ENCODE measurements at regions not wholly inside any gene's neighbourhood (a gene's known extent, or its start where the extent isn't known, plus 50 kb on each side); places are given as distances from the start of the nearest gene placed in this dataset.

- peaks cover 12% of the 10 kb centered on the region for H3K9me3 Mint-ChIP-seq (ENCODE audit: unreplicated experiment)
- H3K4me3 Mint-ChIP-seq (ENCODE audit: unreplicated experiment) = no peak overlapping the region
- TF ChIP-seq CTCF (IDR thresholded peaks at IDR 0.05; ENCODE audit: unreplicated experiment) = no peak
- H3K27me3 Mint-ChIP-seq (ENCODE audit: insufficient read depth, unreplicated experiment) = no peaks in the 10 kb centered on the region
- DNase-seq (ENCODE audit: unreplicated experiment) = no peak
- no TSS peak for BruUV-seq (replicated peaks)
- POLR2A ChIA-PET = interaction anchor here (1.6 kb wide), 1 partner anchor 12 kb away, joined by 6 read pairs; no protein-coding TSS in a partner anchor
- intact Hi-C loops (cut with micrococcal nuclease) = no loop called here
- CTCF ChIA-PET = interaction anchor here (1.0 kb wide), 1 partner anchor 131 kb away, joined by 3 read pairs; no protein-coding TSS in a partner anchor
- H3K4me1 Mint-ChIP-seq (ENCODE audit: insufficient read depth, unreplicated experiment) = peaks cover 8% of the 10 kb centered on the region
- H3K27ac Mint-ChIP-seq (ENCODE audit: low read depth, unreplicated experiment) = no peak overlapping the region
- H3K36me3 Mint-ChIP-seq (ENCODE audit: insufficient read depth, unreplicated experiment) = peaks cover 4% of the 10 kb centered on the region
These were observed 71.5 kb upstream of the GPC1 start for GRCh38 chr2:240363746-240364581.

- intact Hi-C loops (cut with micrococcal nuclease) = no loop called here
- peaks cover 14% of the 10 kb centered on the region for H3K4me1 Mint-ChIP-seq (ENCODE audit: insufficient read depth, unreplicated experiment)
- no peaks in the 10 kb centered on the region for H3K27me3 Mint-ChIP-seq (ENCODE audit: insufficient read depth, unreplicated experiment)
- POLR2A ChIA-PET = interaction anchor here (0.5 to 1.6 kb wide), 2 partner anchors 12 to 109 kb away, joined by 3 to 6 read pairs; no protein-coding TSS in a partner anchor
- no peak overlapping the region for H3K4me3 Mint-ChIP-seq (ENCODE audit: unreplicated experiment)
- CTCF ChIA-PET = no interaction called here
- no peak for TF ChIP-seq CTCF (IDR thresholded peaks at IDR 0.05; ENCODE audit: unreplicated experiment)
- H3K27ac Mint-ChIP-seq (ENCODE audit: low read depth, unreplicated experiment) = no peak overlapping the region
- H3K36me3 Mint-ChIP-seq (ENCODE audit: insufficient read depth, unreplicated experiment) = peaks cover 4% of the 10 kb centered on the region
- no TSS peak for BruUV-seq (replicated peaks)
- DNase-seq (ENCODE audit: unreplicated experiment) = no peak
- H3K9me3 Mint-ChIP-seq (ENCODE audit: unreplicated experiment) = peaks cover 12% of the 10 kb centered on the region
These were observed 70.9 kb upstream of the GPC1 start for GRCh38 chr2:240364582-240364960.

GRCh38 chr2:240364961-240365775 is 70.3 kb upstream of the GPC1 start:
- POLR2A ChIA-PET = interaction anchor here (0.5 to 1.6 kb wide), 2 partner anchors 11 to 110 kb away, joined by 3 to 6 read pairs; no protein-coding TSS in a partner anchor
- intact Hi-C loops (cut with micrococcal nuclease) = no loop called here

More at GRCh38 chr2:240364961-240365775, 70.3 kb upstream of the GPC1 start:
- H3K9me3 Mint-ChIP-seq (ENCODE audit: unreplicated experiment) = peaks cover 12% of the 10 kb centered on the region
- DNase-seq (ENCODE audit: unreplicated experiment) = no peak
- CTCF ChIA-PET = no interaction called here
- TF ChIP-seq CTCF (IDR thresholded peaks at IDR 0.05; ENCODE audit: unreplicated experiment) = no peak
- H3K27ac Mint-ChIP-seq (ENCODE audit: low read depth, unreplicated experiment) = no peak overlapping the region
- H3K27me3 Mint-ChIP-seq (ENCODE audit: insufficient read depth, unreplicated experiment) = no peaks in the 10 kb centered on the region
- peaks cover 4% of the 10 kb centered on the region for H3K36me3 Mint-ChIP-seq (ENCODE audit: insufficient read depth, unreplicated experiment)
- peaks cover 17% of the 10 kb centered on the region for H3K4me1 Mint-ChIP-seq (ENCODE audit: insufficient read depth, unreplicated experiment)
- no TSS peak for BruUV-seq (replicated peaks)
- no peak overlapping the region for H3K4me3 Mint-ChIP-seq (ENCODE audit: unreplicated experiment)
